ENCODE measurements at regions not wholly inside any gene's neighbourhood (a gene's known extent, or its start where the extent isn't known, plus 50 kb on each side); places are given as distances from the start of the nearest gene placed in this dataset.

- TF ChIP-seq CTCF (IDR thresholded peaks at IDR 0.05) (no peak), EZH2 (IDR thresholded peaks at IDR 0.05; ENCODE audit: borderline replicate concordance, insufficient read depth, low read depth, low read length, poor library complexity, severe bottlenecking) (no peak)
Observed at GRCh38 chr2:196372276-196372809, 201.0 kb upstream of the STK17B start.
